ENCODE measurements at regions not wholly inside any gene's neighbourhood (a gene's known extent, or its start where the extent isn't known, plus 50 kb on each side); places are given as distances from the start of the nearest gene placed in this dataset.
"Not testable (repeated sequence)": the region's sequence is repeated elsewhere in the genome, so short reads cannot be mapped to it uniquely, and the experiment has no call there.

GRCh38 chr12:18794000-18794399 is 56.1 kb downstream of the CAPZA3 start:
- no peak for DNase-seq (ENCODE audit: low spot score)

GRCh38 chr12:18797604-18798003 is 59.7 kb downstream of the CAPZA3 start:
- no peak for DNase-seq (ENCODE audit: low spot score)

GRCh38 chr12:18798535-18799361 is 60.8 kb downstream of the CAPZA3 start:
- DNase-seq (ENCODE audit: low spot score) = no peak

- no peak for DNase-seq (ENCODE audit: low spot score)
Observed at GRCh38 chr12:18799561-18799960, 61.6 kb downstream of the CAPZA3 start.

- no peak for DNase-seq (ENCODE audit: low spot score)
Observed at GRCh38 chr12:18805516-18806248, 67.8 kb downstream of the CAPZA3 start.

GRCh38 chr12:18807714-18808113 is 69.8 kb downstream of the CAPZA3 start:
- DNase-seq (ENCODE audit: low spot score) = no peak

- DNase-seq (ENCODE audit: low spot score) = no peak
Observed at GRCh38 chr12:18808221-18808620, 70.3 kb downstream of the CAPZA3 start.

- no peak for DNase-seq (ENCODE audit: low spot score)
Observed at GRCh38 chr12:18810537-18811253, 72.8 kb downstream of the CAPZA3 start.

- DNase-seq (ENCODE audit: low spot score) = no peak
Observed at GRCh38 chr12:18811273-18811672, 73.4 kb downstream of the CAPZA3 start.

GRCh38 chr12:18813753-18814152 is 75.8 kb downstream of the CAPZA3 start:
- no peak for DNase-seq (ENCODE audit: low spot score)

- no peak for DNase-seq (ENCODE audit: low spot score)
Observed at GRCh38 chr12:18818579-18819268, 80.8 kb downstream of the CAPZA3 start.

- DNase-seq (ENCODE audit: low spot score) = no peak
Observed at GRCh38 chr12:18819484-18819883, 81.6 kb downstream of the CAPZA3 start.

- no peak for DNase-seq (ENCODE audit: low spot score)
Observed at GRCh38 chr12:18823461-18823860, 85.5 kb downstream of the CAPZA3 start.

GRCh38 chr12:18824287-18824686 is 86.4 kb downstream of the CAPZA3 start:
- DNase-seq (ENCODE audit: low spot score) = no peak

- no peak for DNase-seq (ENCODE audit: low spot score)
Observed at GRCh38 chr12:18825138-18825537, 87.2 kb downstream of the CAPZA3 start.

- no peak for DNase-seq (ENCODE audit: low spot score)
Observed at GRCh38 chr12:18827913-18828312, 90.0 kb downstream of the CAPZA3 start.

- no peak for DNase-seq (ENCODE audit: low spot score)
Observed at GRCh38 chr12:18828483-18828882, 90.6 kb downstream of the CAPZA3 start.

GRCh38 chr12:18828987-18829386 is 91.1 kb downstream of the CAPZA3 start:
- DNase-seq (ENCODE audit: low spot score) = no peak

- DNase-seq (ENCODE audit: low spot score) = not testable (repeated sequence)
Observed at GRCh38 chr12:18832932-18833331, 95.0 kb downstream of the CAPZA3 start.

GRCh38 chr12:18837025-18837424 is 99.1 kb downstream of the CAPZA3 start:
- no peak for DNase-seq (ENCODE audit: low spot score)

- DNase-seq (ENCODE audit: low spot score) = no peak
Observed at GRCh38 chr12:18837505-18837904, 99.6 kb downstream of the CAPZA3 start.

GRCh38 chr12:18840997-18841396 is 103.1 kb downstream of the CAPZA3 start:
- DNase-seq (ENCODE audit: low spot score) = not testable (repeated sequence)
